H9 (cell line): ENCODE measurements at regions not wholly inside any gene's neighbourhood (a gene's known extent, or its start where the extent isn't known, plus 50 kb on each side); places are given as distances from the start of the nearest gene placed in this dataset.
A peak's percentile ranks its signal among the peaks of the same experiment; 100 is the strongest.

Experiments
- DNase-seq: peaks from one replicate; pipeline ENCODE4 v3.0.0-alpha.2; 2017
- H2AFZ ChIP-seq: one replicate; pipeline ENCODE4 v1.6.1; 2013; ENCODE audit warnings: mild to moderate bottlenecking, low read length, control low read depth, moderate library complexity
- H2AK5ac ChIP-seq: 2 replicates; pipeline ENCODE4 v1.6.1; 2013; ENCODE audit warnings: low read length, control low read depth, mixed read lengths; ENCODE audit not compliant: insufficient read length
- H2BK120ac ChIP-seq: one replicate; pipeline ENCODE4 v1.6.1; 2013; ENCODE audit warnings: low read depth, mild to moderate bottlenecking, low read length, control low read depth, inconsistent platforms; ENCODE audit not compliant: poor library complexity, severe bottlenecking
- H2BK12ac ChIP-seq: 2 replicates; pipeline ENCODE4 v1.6.1; 2013; ENCODE audit warnings: low read length, control low read depth, mixed read lengths, low read depth; ENCODE audit not compliant: insufficient read length
- H2BK15ac ChIP-seq: 2 replicates; pipeline ENCODE4 v1.6.1; 2013; ENCODE audit warnings: low read depth, low read length, control low read depth
- H2BK20ac ChIP-seq: one replicate; pipeline ENCODE4 v1.6.1; 2013; ENCODE audit warnings: low read depth, mild to moderate bottlenecking, low read length, control low read depth, inconsistent platforms; ENCODE audit not compliant: poor library complexity, severe bottlenecking
- H2BK5ac ChIP-seq: 2 replicates; pipeline ENCODE4 v1.6.1; 2013; ENCODE audit warnings: low read length, control low read depth, mixed read lengths; ENCODE audit not compliant: insufficient read length
- H3K14ac ChIP-seq: 2 replicates; pipeline ENCODE4 v1.6.1; 2013; ENCODE audit warnings: low read length, control low read depth; ENCODE audit not compliant: insufficient read depth
- H3K18ac ChIP-seq: 2 replicates; pipeline ENCODE4 v1.6.1; 2013; ENCODE audit warnings: low read depth, mild to moderate bottlenecking, mixed read lengths, low read length, control low read depth; ENCODE audit not compliant: insufficient read length
- H3K23ac ChIP-seq: 2 replicates; pipeline ENCODE4 v1.6.1; 2013; ENCODE audit warnings: low read length, control low read depth, mixed read lengths, low read depth; ENCODE audit not compliant: insufficient read length
- H3K23me2 ChIP-seq: 2 replicates; pipeline ENCODE4 v1.6.1; 2013; ENCODE audit warnings: low read depth, mild to moderate bottlenecking, mixed read lengths, low read length, control low read depth; ENCODE audit not compliant: insufficient read length, poor library complexity, severe bottlenecking
- H3K27ac ChIP-seq: 2 replicates; pipeline ENCODE4 v1.5.1; 2013; ENCODE audit warnings: low read length, control low read depth, mixed read lengths, low read depth; ENCODE audit not compliant: insufficient read length
- H3K27me3 ChIP-seq: 2 replicates; pipeline ENCODE4 v1.6.1; 2013; ENCODE audit warnings: low read length, control low read depth, inconsistent platforms; ENCODE audit not compliant: insufficient read depth
- H3K4ac ChIP-seq: 2 replicates; pipeline ENCODE4 v1.6.1; 2013; ENCODE audit warnings: low read depth, mild to moderate bottlenecking, control low read depth, inconsistent platforms, low read length, moderate library complexity
- H3K4me1 ChIP-seq: 2 replicates; pipeline ENCODE4 v1.6.1; 2013; ENCODE audit warnings: low read length, control low read depth, inconsistent platforms; ENCODE audit not compliant: insufficient read depth
- H3K4me2 ChIP-seq: 2 replicates; pipeline ENCODE4 v1.6.1; 2013; ENCODE audit warnings: low read length, control low read depth, mixed read lengths; ENCODE audit not compliant: insufficient read length, insufficient read depth
- H3K56ac ChIP-seq: 2 replicates; pipeline ENCODE4 v1.6.1; 2013; ENCODE audit warnings: low read depth, mild to moderate bottlenecking, mixed read lengths, low read length, control low read depth; ENCODE audit not compliant: insufficient read length
- H3K79me1 ChIP-seq: 2 replicates; pipeline ENCODE4 v1.6.1; 2013; ENCODE audit warnings: low read depth, mild to moderate bottlenecking, moderate library complexity, low read length, control low read depth, inconsistent platforms; ENCODE audit not compliant: insufficient read depth, poor library complexity, severe bottlenecking
- H3K79me2 ChIP-seq: 2 replicates; pipeline ENCODE4 v1.6.1; 2013; ENCODE audit warnings: low read length, control low read depth, inconsistent platforms; ENCODE audit not compliant: insufficient read depth
- H3K9ac ChIP-seq: 2 replicates; pipeline ENCODE4 v1.6.1; 2013; ENCODE audit warnings: low read length, control low read depth, mixed read lengths; ENCODE audit not compliant: insufficient read length; ENCODE audit errors: extremely low read depth
- H3K9me3 ChIP-seq: one replicate; pipeline ENCODE4 v1.6.1; 2013; ENCODE audit warnings: low read depth, low read length, inconsistent platforms; ENCODE audit not compliant: control insufficient read depth
- H3T11ph ChIP-seq: one replicate; pipeline ENCODE4 v1.6.1; 2013; ENCODE audit warnings: mild to moderate bottlenecking, low read length, control low read depth, inconsistent platforms
- H4K20me1 ChIP-seq: one replicate; pipeline ENCODE4 v1.6.1; 2013; ENCODE audit not compliant: control insufficient read depth, insufficient read length, insufficient read depth
- H4K5ac ChIP-seq: 2 replicates; pipeline ENCODE4 v1.6.1; 2013; ENCODE audit warnings: low read depth, mild to moderate bottlenecking, mixed read lengths, low read length, control low read depth; ENCODE audit not compliant: insufficient read length
- H4K8ac ChIP-seq: replicated peaks from 2 replicates; pipeline ENCODE4 v1.6.1; 2013; ENCODE audit warnings: low read length, control low read depth, mixed read lengths, low read depth; ENCODE audit not compliant: insufficient read length
- H4K91ac ChIP-seq: 2 replicates; pipeline ENCODE4 v1.6.1; 2013; ENCODE audit warnings: low read depth, mild to moderate bottlenecking, moderate library complexity, mixed read lengths, low read length, control low read depth; ENCODE audit not compliant: insufficient read length
- H3K27ac Mint-ChIP-seq, 3 experiments: 2 replicates in 2 of 3; 3 replicates in 1 of 3; pipeline ENCODE4 v1.8.0; 2020 to 2021; ENCODE audit warnings: mixed read lengths in 3 of 3, mild to moderate bottlenecking in 1 of 3, moderate library complexity in 1 of 3
- H3K27me3 Mint-ChIP-seq: 2 replicates; pipeline ENCODE4 v1.8.0; 2021; ENCODE audit warnings: low read depth, mild to moderate bottlenecking, moderate library complexity, mixed read lengths
- H3K36me3 Mint-ChIP-seq, 3 experiments: 2 replicates in 2 of 3; 3 replicates in 1 of 3; pipeline ENCODE4 v1.8.0; 2020 to 2021; ENCODE audit warnings: low read depth in 3 of 3, mixed read lengths in 3 of 3; ENCODE audit not compliant: insufficient read depth in 1 of 3
- H3K4me1 Mint-ChIP-seq, 2 experiments: 2 replicates each; pipeline ENCODE4 v1.8.0; 2020; ENCODE audit warnings: mixed read lengths in 2 of 2
- H3K4me3 Mint-ChIP-seq, 2 experiments: 2 replicates in 1 of 2; 3 replicates in 1 of 2; pipeline ENCODE4 v1.8.0; 2020 to 2021; ENCODE audit warnings: mild to moderate bottlenecking in 2 of 2, mixed read lengths in 2 of 2, moderate library complexity in 1 of 2
- H3K9me3 Mint-ChIP-seq, 2 experiments: 2 replicates in 1 of 2; 3 replicates in 1 of 2; pipeline ENCODE4 v1.8.0; 2020; ENCODE audit warnings: mild to moderate bottlenecking in 2 of 2, mixed read lengths in 2 of 2, moderate library complexity in 1 of 2
- CTCF ChIP-seq: fragments of 200-600 bp; sonication (generic); conservative IDR thresholded peaks from 3 replicates; pipeline ENCODE4 v1.8.0; 2021; ENCODE audit warnings: antibody characterized with exemption, mild to moderate bottlenecking
- WGBS: extraction: QIAGEN DNeasy Blood & Tissue Kit; methylation state at CpG from one replicate; pipeline ENCODE4 v1.1.7; 2013; ENCODE audit warnings: missing lambda C conversion rate, low lambda C conversion rate, mixed read lengths; ENCODE audit not compliant: insufficient read length; ENCODE audit errors: extremely low coverage; 5-methylcytosine and 5-hydroxymethylcytosine counted together

GRCh38 chr2:120958623-120959366 lies 223.1 kb downstream of the GLI2 start:
- Histone ChIP-seq H4K20me1 (no peaks in the 10 kb centered on the region), H3K79me1 (no peaks in the 10 kb centered on the region), H3K27me3 (no peaks in the 10 kb centered on the region), H4K5ac (no peak overlapping the region), H2AFZ (no peak overlapping the region), H2BK5ac (no peak overlapping the region), H3K27ac (no peak overlapping the region), H3K4me1 (no peaks in the 10 kb centered on the region), H3K9ac (no peak overlapping the region), H2BK15ac (no peak overlapping the region), H3K23me2 (no peaks in the 10 kb centered on the region), H3K56ac (no peak overlapping the region), H3K18ac (no peak overlapping the region), H3K14ac (no peak overlapping the region), H3T11ph (no peak overlapping the region), H3K23ac (no peak overlapping the region), H2BK20ac (no peak overlapping the region), H4K8ac (no peak overlapping the region), H2BK120ac (no peak overlapping the region), H2AK5ac (no peak overlapping the region), H2BK12ac (no peak overlapping the region), H3K4me2 (no peak overlapping the region), H3K4ac (no peak overlapping the region), H3K9me3 (no peaks in the 10 kb centered on the region), H3K79me2 (no peaks in the 10 kb centered on the region), H4K91ac (no peak overlapping the region)
- Mint-ChIP-seq H3K4me1 (peaks cover 2 to 8% of the 10 kb centered on the region in 2 experiments; a peak in 3 of 4 replicates), H3K4me3 (no peak overlapping the region), H3K27me3 (no peaks in the 10 kb centered on the region), H3K9me3 (no peaks in the 10 kb centered on the region), H3K27ac (peak overlapping the region in 1 of 3 experiments; percentile 31; a peak in 1 of 7 replicates), H3K36me3 (peaks cover 4 to 24% (median 15%) of the 10 kb centered on the region in 3 experiments)
- TF ChIP-seq CTCF: peak; percentile 74
- peak; percentile 83 for DNase-seq
- WGBS: no CpG with 5 or more reads among the region's 17 CpGs
